GM12864 (cell line): ENCODE measurements at regions not wholly inside any gene's neighbourhood (a gene's known extent, or its start where the extent isn't known, plus 50 kb on each side); places are given as distances from the start of the nearest gene placed in this dataset.

Experiments used
- DNase-seq: peaks from one replicate; pipeline ENCODE4 v3.0.0-alpha.2; 2011; ENCODE audit warnings: low read depth
- H3K4me3 ChIP-seq: 2 replicates; pipeline ENCODE4 v1.5.1; 2011; ENCODE audit warnings: mild to moderate bottlenecking, low read depth, low read length, control low read depth
- CTCF ChIP-seq: IDR thresholded peaks from 2 replicates; pipeline ENCODE4 v1.5.1; 2011; ENCODE audit warnings: low read depth, mild to moderate bottlenecking, moderate library complexity, low read length, control low read depth, inconsistent platforms; ENCODE audit errors: missing control alignments

- TF ChIP-seq CTCF: no peak
- DNase-seq: no peak
- no peak overlapping the region for H3K4me3 ChIP-seq
Measured at GRCh38 chr15:59847968-59848367, 156.1 kb upstream of the FOXB1 start.

GRCh38 chr15:59845942-59846499 lies 156.9 kb upstream of the BNIP2 start:
- no peak for TF ChIP-seq CTCF
- no peak overlapping the region for H3K4me3 ChIP-seq
- DNase-seq: no peak

GRCh38 chr15:59843609-59844008 lies 154.5 kb upstream of the BNIP2 start:
- no peak for TF ChIP-seq CTCF
- no peak overlapping the region for H3K4me3 ChIP-seq
- no peak for DNase-seq

GRCh38 chr15:59841036-59841435 lies 151.9 kb upstream of the BNIP2 start:
- no peak for TF ChIP-seq CTCF

GRCh38 chr15:59839906-59840305 lies 150.8 kb upstream of the BNIP2 start:
- no peak for DNase-seq
- no peak for TF ChIP-seq CTCF
- no peak overlapping the region for H3K4me3 ChIP-seq

More at GRCh38 chr15:59841036-59841435, 151.9 kb upstream of the BNIP2 start:
- no peak overlapping the region for H3K4me3 ChIP-seq
- no peak for DNase-seq

GRCh38 chr15:59838900-59839299 lies 149.8 kb upstream of the BNIP2 start:
- TF ChIP-seq CTCF: no peak
- H3K4me3 ChIP-seq: no peak overlapping the region
- no peak for DNase-seq

GRCh38 chr15:59835776-59836175 lies 146.7 kb upstream of the BNIP2 start:
- no peak for DNase-seq

More at GRCh38 chr15:59835776-59836175, 146.7 kb upstream of the BNIP2 start:
- TF ChIP-seq CTCF: no peak
- H3K4me3 ChIP-seq: no peak overlapping the region
